SW 1271 (cell line): ENCODE measurements at regions not wholly inside any gene's neighbourhood (a gene's known extent, or its start where the extent isn't known, plus 50 kb on each side); places are given as distances from the start of the nearest gene placed in this dataset.

ENCODE experiments used
- DNase-seq, 2 experiments: peaks; one replicate each; lab custom pipeline; 2025; lab: John Stamatoyannopoulos, UW

GRCh38 chr4:13129095-13129494 lies 355.0 kb downstream of the RAB28 start:
- DNase-seq, result no peak

- no peak for DNase-seq
Measured at GRCh38 chr4:13126976-13127910, 356.9 kb downstream of the RAB28 start.

GRCh38 chr4:13118633-13119032 lies 365.5 kb downstream of the RAB28 start:
- no peak for DNase-seq

GRCh38 chr4:13117185-13117584 lies 367.0 kb downstream of the RAB28 start:
- DNase-seq, result no peak

GRCh38 chr4:13112030-13112429 lies 372.1 kb downstream of the RAB28 start:
- DNase-seq, result no peak

GRCh38 chr4:13109536-13109935 lies 374.6 kb downstream of the RAB28 start:
- no peak for DNase-seq

- DNase-seq, result no peak
Measured at GRCh38 chr4:13108096-13108495, 376.0 kb downstream of the RAB28 start.

- DNase-seq, result no peak
Measured at GRCh38 chr4:13103382-13104015, 380.6 kb downstream of the RAB28 start.

GRCh38 chr4:13102092-13102742 lies 381.9 kb downstream of the RAB28 start:
- no peak for DNase-seq

- DNase-seq, result no peak
Measured at GRCh38 chr4:13097971-13098370, 386.2 kb downstream of the RAB28 start.

GRCh38 chr4:13095722-13096121 lies 388.4 kb downstream of the RAB28 start:
- no peak for DNase-seq

GRCh38 chr4:13093170-13093569 lies 391.0 kb downstream of the RAB28 start:
- no peak for DNase-seq

GRCh38 chr4:13092702-13093101 lies 391.4 kb downstream of the RAB28 start:
- DNase-seq, result no peak

- no peak for DNase-seq
Measured at GRCh38 chr4:13089659-13089998, 394.5 kb downstream of the RAB28 start.

GRCh38 chr4:13088726-13089658 lies 395.1 kb downstream of the RAB28 start:
- DNase-seq, result peak in 1 of 2 experiments; percentile 10

GRCh38 chr4:13087041-13087440 lies 397.1 kb downstream of the RAB28 start:
- DNase-seq, result no peak

- no peak for DNase-seq
Measured at GRCh38 chr4:13084210-13084609, 399.9 kb downstream of the RAB28 start.

GRCh38 chr4:13081830-13082229 lies 402.3 kb downstream of the RAB28 start:
- no peak for DNase-seq

GRCh38 chr4:13067077-13067476 lies 417.1 kb downstream of the RAB28 start:
- DNase-seq, result no peak

- DNase-seq, result no peak
Measured at GRCh38 chr4:13059019-13059418, 425.1 kb downstream of the RAB28 start.

GRCh38 chr4:13056630-13057189 lies 427.4 kb downstream of the RAB28 start:
- no peak for DNase-seq
